ENCODE measurements at regions not wholly inside any gene's neighbourhood (a gene's known extent, or its start where the extent isn't known, plus 50 kb on each side); places are given as distances from the start of the nearest gene placed in this dataset.

- TF ChIP-seq CTCF (IDR thresholded peaks at IDR 0.05; ENCODE audit: low read depth, low read length, missing input control) (no peak), MAX (IDR thresholded peaks at IDR 0.05) (no peak), GABPA (IDR thresholded peaks at IDR 0.05 in 1 of 2, conservative IDR thresholded peaks at IDR 0.05 in 1 of 2) (no peak)
These were observed 123.9 kb downstream of the TENT4A start for GRCh38 chr5:6837095-6837494.

Measured in liver (tissue), 3 donors.